A549 (cell line): ENCODE measurements at regions not wholly inside any gene's neighbourhood (a gene's known extent, or its start where the extent isn't known, plus 50 kb on each side); places are given as distances from the start of the nearest gene placed in this dataset.

Source experiments
- ATAC-seq, 2 experiments: fragments of 200-7000 bp in 1 of 2; fragments of >200 bp in 1 of 2; cut with Nextera tagmentation in 1 of 2; cut with Tn5 transposase in 1 of 2; 3 replicates each; pipeline versions ENCODE4 v1.8.0 to v1.9.1; 2018 to 2020; ENCODE audit warnings: mild to moderate bottlenecking in 1 of 2, moderate library complexity in 1 of 2
- CTCF ChIA-PET: fragments of 300-600 bp; sonication (Branson Sonifier 250); formaldehyde crosslinking; extraction: SDS; loops from one replicate; lab custom pipeline; 2021; ENCODE audit warnings: antibody characterized with exemption, inconsistent platforms; lab: Yijun Ruan, JAX
- POLR2A ChIA-PET: fragments of 350-600 bp; formaldehyde crosslinking; extraction: SDS; loops from one replicate; lab custom pipeline; 2021; ENCODE audit warnings: antibody characterized with exemption, inconsistent platforms; lab: Yijun Ruan, JAX
- DNase-seq, 2 experiments: peaks; one replicate each; pipeline versions ENCODE4 v3.0.0 to v3.0.0-alpha.2; 2011 to 2016; ENCODE audit warnings: low read depth in 1 of 2, low spot score in 1 of 2
- FAIRE-seq: peaks from 2 replicates; lab custom pipeline; 2011; peaks lifted over from hg19 to GRCh38; lab: Jason Lieb, UNC
- H3K27ac ChIP-seq, 2 experiments: fragments of >200 bp; sonication (Bioruptor Twin); formaldehyde crosslinking; 3 replicates each; pipeline ENCODE4 v1.5.1; 2016 to 2017
- H3K4me1 ChIP-seq: fragments of >200 bp; sonication (Bioruptor Twin); formaldehyde crosslinking; 3 replicates; pipeline ENCODE4 v1.6.1; 2016
- H3K4me2 ChIP-seq: fragments of >200 bp; sonication (Bioruptor Twin); formaldehyde crosslinking; 3 replicates; pipeline ENCODE4 v1.6.1; 2016
- H3K4me3 ChIP-seq: fragments of >200 bp; sonication (Bioruptor Twin); formaldehyde crosslinking; 3 replicates; pipeline ENCODE4 v1.5.1; 2016
- H3K9me3 ChIP-seq: fragments of >200 bp; sonication (Bioruptor Twin); formaldehyde crosslinking; 3 replicates; pipeline ENCODE4 v1.6.1; 2016
- BHLHE40 ChIP-seq: IDR thresholded peaks from 2 replicates; pipeline ENCODE4 v1.6.1; 2012; ENCODE audit warnings: low read depth, low read length, inconsistent platforms
- CBX2 ChIP-seq: fragments of 200-600 bp; sonication (generic); IDR thresholded peaks from 2 replicates; pipeline ENCODE4 v1.6.1; 2016; ENCODE audit warnings: low read depth, mild to moderate bottlenecking, borderline replicate concordance
- CBX8 ChIP-seq: fragments of 200-600 bp; sonication (generic); IDR thresholded peaks from 2 replicates; pipeline ENCODE4 v1.6.1; 2016
- CEBPB ChIP-seq, 2 experiments: fragments of >200 bp in 1 of 2; sonication (Bioruptor Twin) in 1 of 2; formaldehyde crosslinking in 1 of 2; IDR thresholded peaks; 2 replicates each; pipeline ENCODE4 v1.6.1; 2012 to 2016
- CHD4 ChIP-seq: fragments of 200-600 bp; sonication (generic); IDR thresholded peaks from 2 replicates; pipeline ENCODE4 v1.6.1; 2016; ENCODE audit warnings: antibody characterized with exemption, mild to moderate bottlenecking, borderline replicate concordance
- EHF ChIP-seq: fragments of 250-450 bp; sonication (Bioruptor Pico); IDR thresholded peaks from 2 replicates; pipeline ENCODE4 v1.5.0; 2020; ENCODE audit warnings: mild to moderate bottlenecking
- EHMT2 ChIP-seq: fragments of 200-600 bp; sonication (generic); IDR thresholded peaks from 2 replicates; pipeline ENCODE4 v1.6.1; 2016; ENCODE audit warnings: antibody characterized with exemption, low read depth, mild to moderate bottlenecking, moderate library complexity
- EP300 ChIP-seq, 2 experiments: fragments of >200 bp; sonication (Bioruptor Twin); formaldehyde crosslinking; IDR thresholded peaks; 2 replicates in 1 of 2; 3 replicates in 1 of 2; pipeline ENCODE4 v1.6.1; 2016 to 2017
- ESRRA ChIP-seq: fragments of 150-350 bp; IDR thresholded peaks from 2 replicates; pipeline ENCODE4 v1.6.1; 2014; ENCODE audit warnings: mild to moderate bottlenecking, low read length, borderline replicate concordance
- FOSB ChIP-seq: fragments of 250-450 bp; sonication (Bioruptor Pico); IDR thresholded peaks from 2 replicates; pipeline ENCODE4 v1.5.0; 2020; ENCODE audit warnings: mild to moderate bottlenecking, moderate library complexity
- FOXS1 ChIP-seq: fragments of 250-450 bp; sonication (Bioruptor Pico); IDR thresholded peaks from 2 replicates; pipeline ENCODE4 v1.5.0; 2020; ENCODE audit warnings: mild to moderate bottlenecking, moderate library complexity
- HEYL ChIP-seq: fragments of 250-450 bp; sonication (Bioruptor Pico); IDR thresholded peaks from 2 replicates; pipeline ENCODE4 v1.8.0; 2021; ENCODE audit warnings: mild to moderate bottlenecking, moderate library complexity
- HOXA7 ChIP-seq: fragments of 250-450 bp; sonication (Bioruptor Pico); IDR thresholded peaks from 2 replicates; pipeline ENCODE4 v1.5.0; 2020; ENCODE audit warnings: mild to moderate bottlenecking, moderate library complexity
- KDM5A ChIP-seq: fragments of 200-600 bp; sonication (generic); IDR thresholded peaks from 2 replicates; pipeline ENCODE4 v1.6.1; 2016; ENCODE audit warnings: antibody characterized with exemption, mild to moderate bottlenecking
- MAFK ChIP-seq: fragments of 450-650 bp; IDR thresholded peaks from 2 replicates; pipeline ENCODE4 v1.6.1; 2014; ENCODE audit not compliant: partially characterized antibody
- MYC ChIP-seq: IDR thresholded peaks from 2 replicates; pipeline ENCODE4 v1.6.1; 2012; ENCODE audit warnings: mild to moderate bottlenecking, inconsistent platforms, low read length, improper control_type of control experiment, borderline replicate concordance
- NFE2L2 ChIP-seq: fragments of 150-350 bp; conservative IDR thresholded peaks from 2 replicates; pipeline ENCODE4 v1.6.1; 2014; ENCODE audit warnings: low read length
- PHF8 ChIP-seq: fragments of 200-600 bp; sonication (generic); IDR thresholded peaks from 2 replicates; pipeline ENCODE4 v1.6.1; 2016; ENCODE audit warnings: low read depth, mild to moderate bottlenecking, antibody characterized with exemption, moderate library complexity, borderline replicate concordance
- POLR2A ChIP-seq: IDR thresholded peaks from 2 replicates; pipeline ENCODE4 v1.6.1; 2012; ENCODE audit warnings: mild to moderate bottlenecking, low read length
- POLR2AphosphoS2 ChIP-seq: conservative IDR thresholded peaks from 2 replicates; pipeline ENCODE4 v1.6.1; 2012; ENCODE audit warnings: low read length, improper control_type of control experiment, inconsistent platforms
- RAD21 ChIP-seq, 2 experiments: fragments of >200 bp in 1 of 2; sonication (Bioruptor Twin) in 1 of 2; formaldehyde crosslinking in 1 of 2; IDR thresholded peaks in 1 of 2; conservative IDR thresholded peaks in 1 of 2; 2 replicates in 1 of 2; 3 replicates in 1 of 2; pipeline ENCODE4 v1.6.1; 2012 to 2018; ENCODE audit warnings: inconsistent platforms in 1 of 2
- TFCP2L1 ChIP-seq: fragments of 250-450 bp; sonication (Bioruptor Pico); IDR thresholded peaks from 2 replicates; pipeline ENCODE4 v1.5.0; 2021; ENCODE audit warnings: mild to moderate bottlenecking
- TP53 ChIP-seq: fragments of 250-450 bp; sonication (Bioruptor Pico); IDR thresholded peaks from 2 replicates; pipeline ENCODE4 v1.5.0; 2021; ENCODE audit warnings: mild to moderate bottlenecking, moderate library complexity
- ZSCAN20 ChIP-seq: fragments of 250-450 bp; sonication (Bioruptor Pico); IDR thresholded peaks from 2 replicates; pipeline ENCODE4 v1.8.0; 2022; ENCODE audit warnings: mild to moderate bottlenecking, moderate library complexity
- WGBS: methylation state at CpG from one replicate; pipeline ENCODE4 v1.1.6; 2017; ENCODE audit errors: missing lambda C conversion rate; 5-methylcytosine and 5-hydroxymethylcytosine counted together
- TF ChIP-seq, protein P1 (sequence below): IDR thresholded peaks from 2 replicates; pipeline ENCODE4 v1.6.1; 2012; ENCODE audit warnings: low read depth, borderline replicate concordance
- TF ChIP-seq, protein P2 (sequence below): IDR thresholded peaks from 2 replicates; pipeline ENCODE4 v1.6.1; 2012
- TF ChIP-seq, protein P3 (sequence below): fragments of 250-450 bp; sonication (Bioruptor Pico); IDR thresholded peaks from 2 replicates; pipeline ENCODE4 v1.5.0; 2020; ENCODE audit warnings: low read depth, mild to moderate bottlenecking, moderate library complexity

DNA sequence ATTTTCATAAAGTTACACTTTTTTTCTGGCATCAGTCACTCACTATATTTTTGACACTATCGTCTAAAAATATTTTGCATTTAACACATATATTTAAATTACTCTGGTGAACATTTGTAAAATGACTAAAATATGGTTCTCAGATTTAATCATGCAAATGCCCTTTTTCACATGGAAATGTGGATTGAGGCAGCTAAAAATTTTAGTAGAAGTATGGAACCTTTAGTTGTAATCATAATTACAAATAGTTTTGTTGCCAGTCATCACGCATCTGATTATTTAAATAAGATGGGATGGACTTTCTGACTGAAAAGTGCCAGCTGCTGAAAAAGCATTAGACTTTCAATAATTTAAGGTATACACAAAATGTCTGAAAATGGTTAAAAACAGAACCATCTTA, 119.3 kb downstream of the PDHA2 start:
- 16% methylated on average over 2 of the region's 2 CpGs for WGBS
- ChIA-PET CTCF (interaction anchor here (0.6 kb wide), 1 partner anchor 32 kb away, joined by 5 read pairs; no protein-coding TSS in a partner anchor), POLR2A (no interaction called here)
- Histone ChIP-seq H3K27ac (no peak overlapping the region), H3K9me3 (no peaks in the 10 kb centered on the region), H3K4me3 (no peak overlapping the region), H3K4me1 (no peaks in the 10 kb centered on the region), H3K4me2 (no peak overlapping the region)
- FAIRE-seq: no peak
- TF ChIP-seq TP53 (CRISPR knock-in tag): no peak
- TF ChIP-seq KDM5A: no peak
- DNase-seq: no peak
- ATAC-seq: no peak

DNA sequence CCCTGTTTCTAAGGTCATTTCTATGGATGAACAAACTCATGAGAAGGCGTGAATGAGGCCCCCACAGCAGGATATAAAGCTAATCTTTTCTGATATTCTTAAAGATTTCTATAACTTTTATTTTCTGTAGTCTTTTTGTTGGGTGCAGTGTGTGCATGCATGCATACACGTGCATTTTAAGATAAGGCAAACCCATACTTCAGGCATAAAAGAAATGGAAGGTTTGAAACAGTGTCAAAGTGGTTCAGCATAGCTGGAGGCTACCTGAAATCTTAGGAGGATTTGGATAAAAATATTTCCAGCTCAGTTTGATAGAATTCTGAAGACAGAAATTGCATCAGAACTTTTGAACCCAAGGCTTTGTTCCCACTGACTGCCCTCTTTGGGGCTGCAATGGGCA, 119.7 kb downstream of the PDHA2 start:
- FAIRE-seq: no peak
- no peak overlapping the region for H3K4me2 ChIP-seq
- TF ChIP-seq CBX2 (no peak), HOXA7 (no peak), PHF8 (no peak), FOSB (no peak), CEBPB (IDR thresholded peaks at IDR 0.05) (no peak), HEYL (CRISPR knock-in tag) (no peak)
- TF ChIP-seq, protein P1, sequence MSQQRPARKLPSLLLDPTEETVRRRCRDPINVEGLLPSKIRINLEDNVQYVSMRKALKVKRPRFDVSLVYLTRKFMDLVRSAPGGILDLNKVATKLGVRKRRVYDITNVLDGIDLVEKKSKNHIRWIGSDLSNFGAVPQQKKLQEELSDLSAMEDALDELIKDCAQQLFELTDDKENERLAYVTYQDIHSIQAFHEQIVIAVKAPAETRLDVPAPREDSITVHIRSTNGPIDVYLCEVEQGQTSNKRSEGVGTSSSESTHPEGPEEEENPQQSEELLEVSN: no peak
- WGBS: 20% methylated on average over 2 of the region's 2 CpGs
- ChIA-PET CTCF (interaction anchor here (0.6 kb wide), 1 partner anchor 32 kb away, joined by 5 read pairs; no protein-coding TSS in a partner anchor), POLR2A (no interaction called here)
- H3K9me3 ChIP-seq: no peaks in the 10 kb centered on the region
- no peak for DNase-seq
- no peaks in the 10 kb centered on the region for H3K4me1 ChIP-seq
- H3K27ac ChIP-seq: no peak overlapping the region
- ATAC-seq: no peak
- H3K4me3 ChIP-seq: no peak overlapping the region

DNA sequence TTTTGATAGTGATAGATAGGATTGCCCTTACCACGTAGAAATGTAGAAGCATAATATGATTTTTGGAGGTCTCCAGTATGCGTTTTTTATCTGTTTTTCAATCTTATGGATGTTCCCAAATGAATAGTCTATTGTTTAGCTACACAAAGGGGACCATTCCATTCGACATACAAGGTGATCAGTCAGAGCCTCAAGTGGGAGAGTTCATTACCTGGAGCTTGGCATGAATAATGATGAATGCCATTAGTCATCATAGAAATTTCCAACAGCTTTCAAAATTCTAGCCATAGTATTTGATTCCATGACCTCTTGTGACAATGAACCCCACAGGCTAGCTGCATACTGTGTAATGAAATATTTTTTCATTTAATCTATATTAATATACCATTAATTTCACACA, 123.6 kb downstream of the PDHA2 start:
- WGBS: 2% methylated on average over 3 of the region's 3 CpGs
- DNase-seq (no peak), ATAC-seq (no peak), FAIRE-seq (no peak)
- ChIA-PET CTCF (no interaction called here), POLR2A (no interaction called here)
- Histone ChIP-seq H3K4me2 (no peak overlapping the region), H3K4me1 (no peaks in the 10 kb centered on the region), H3K4me3 (no peak overlapping the region), H3K27ac (no peak overlapping the region), H3K9me3 (no peaks in the 10 kb centered on the region)
- TF ChIP-seq EHF: no peak
- TF ChIP-seq POLR2AphosphoS2: no peak
- TF ChIP-seq TFCP2L1 (CRISPR knock-in tag): no peak
- no peak for TF ChIP-seq CBX8

DNA sequence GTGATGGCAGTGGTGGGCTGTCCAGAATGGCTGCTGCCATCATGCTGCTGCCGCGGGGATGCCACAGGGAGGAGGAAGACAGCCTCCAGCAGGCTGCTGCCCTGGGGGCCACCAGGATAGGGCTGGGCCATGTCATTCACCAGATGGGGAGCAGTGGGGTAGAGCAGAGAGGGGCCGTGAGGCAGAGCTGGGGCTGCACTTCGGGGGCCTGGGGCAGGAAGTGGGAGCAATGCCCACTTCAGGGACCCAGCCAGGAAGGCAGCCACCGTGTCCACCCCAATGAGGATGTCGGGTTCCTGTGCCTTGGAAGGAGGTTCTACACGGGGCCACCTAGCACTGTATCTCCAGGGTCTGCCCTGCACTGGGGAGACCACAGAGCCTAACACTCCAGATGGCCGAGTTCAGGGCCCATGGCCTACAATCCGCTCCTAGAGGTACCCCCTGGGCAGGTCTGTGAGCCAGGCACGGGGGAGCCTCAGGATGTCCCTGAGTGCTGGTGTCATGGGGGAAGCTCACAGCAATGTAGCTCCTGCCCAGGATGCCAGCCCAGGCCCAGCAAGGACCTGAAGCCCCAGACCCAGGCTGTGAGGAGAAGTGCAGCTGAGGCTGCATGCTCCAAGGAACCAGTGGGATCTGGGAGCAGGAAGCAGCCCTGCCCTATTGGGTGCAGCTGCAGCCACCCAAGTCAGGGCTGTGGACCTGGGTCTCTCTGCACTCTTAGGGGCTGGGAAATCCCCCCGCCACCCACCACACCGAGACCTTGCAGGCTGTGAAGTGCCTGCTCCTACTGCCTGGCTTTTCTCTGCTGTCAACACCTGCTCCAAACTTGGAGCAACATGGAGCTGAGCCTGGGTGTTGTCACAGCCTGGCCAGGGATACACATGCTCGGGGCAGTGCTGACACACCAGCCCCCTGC, 140.3 kb downstream of the PDHA2 start:
- Histone ChIP-seq H3K9me3 (no peaks in the 10 kb centered on the region), H3K4me3 (no peak overlapping the region), H3K4me1 (no peaks in the 10 kb centered on the region), H3K27ac (no peak overlapping the region), H3K4me2 (no peak overlapping the region)
- ChIA-PET CTCF (no interaction called here), POLR2A (no interaction called here)
- ATAC-seq (no peak), FAIRE-seq (no peak), DNase-seq (no peak)
- WGBS: 0% methylated on average over 2 of the region's 13 CpGs
- no peak for TF ChIP-seq MYC
- no peak for TF ChIP-seq CHD4
- TF ChIP-seq POLR2A: no peak
- no peak for TF ChIP-seq RAD21 (conservative IDR thresholded peaks at IDR 0.05 in 1 of 2, IDR thresholded peaks at IDR 0.05 in 1 of 2)
- no peak for TF ChIP-seq ESRRA
- TF ChIP-seq CBX2: no peak
- TF ChIP-seq EHMT2: no peak
- no peak for TF ChIP-seq ZSCAN20
- TF ChIP-seq EP300 (IDR thresholded peaks at IDR 0.05): no peak
- TF ChIP-seq MAFK: no peak
- no peak for TF ChIP-seq FOXS1
- no peak for TF ChIP-seq HOXA7
- no peak for TF ChIP-seq BHLHE40
- TF ChIP-seq, protein P2, sequence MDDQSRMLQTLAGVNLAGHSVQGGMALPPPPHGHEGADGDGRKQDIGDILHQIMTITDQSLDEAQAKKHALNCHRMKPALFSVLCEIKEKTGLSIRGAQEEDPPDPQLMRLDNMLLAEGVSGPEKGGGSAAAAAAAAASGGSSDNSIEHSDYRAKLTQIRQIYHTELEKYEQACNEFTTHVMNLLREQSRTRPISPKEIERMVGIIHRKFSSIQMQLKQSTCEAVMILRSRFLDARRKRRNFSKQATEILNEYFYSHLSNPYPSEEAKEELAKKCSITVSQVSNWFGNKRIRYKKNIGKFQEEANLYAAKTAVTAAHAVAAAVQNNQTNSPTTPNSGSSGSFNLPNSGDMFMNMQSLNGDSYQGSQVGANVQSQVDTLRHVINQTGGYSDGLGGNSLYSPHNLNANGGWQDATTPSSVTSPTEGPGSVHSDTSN: no peak
- no peak for TF ChIP-seq TFCP2L1 (CRISPR knock-in tag)
- no peak for TF ChIP-seq CEBPB (IDR thresholded peaks at IDR 0.05)
- TF ChIP-seq NFE2L2: no peak
- TF ChIP-seq, protein P3, sequence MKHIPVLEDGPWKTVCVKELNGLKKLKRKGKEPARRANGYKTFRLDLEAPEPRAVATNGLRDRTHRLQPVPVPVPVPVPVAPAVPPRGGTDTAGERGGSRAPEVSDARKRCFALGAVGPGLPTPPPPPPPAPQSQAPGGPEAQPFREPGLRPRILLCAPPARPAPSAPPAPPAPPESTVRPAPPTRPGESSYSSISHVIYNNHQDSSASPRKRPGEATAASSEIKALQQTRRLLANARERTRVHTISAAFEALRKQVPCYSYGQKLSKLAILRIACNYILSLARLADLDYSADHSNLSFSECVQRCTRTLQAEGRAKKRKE (CRISPR knock-in tag): no peak
